Osteocyte (in vitro differentiated cells): ENCODE measurements at regions not wholly inside any gene's neighbourhood (a gene's known extent, or its start where the extent isn't known, plus 50 kb on each side); places are given as distances from the start of the nearest gene placed in this dataset.
A peak's percentile ranks its signal among the peaks of the same experiment; 100 is the strongest.

Experiments used
- DNase-seq: peaks from one replicate; pipeline ENCODE4 v3.0.0; 2021; ENCODE audit warnings: mixed read lengths; ENCODE audit not compliant: unreplicated experiment; ENCODE audit errors: extremely low spot score
- H3K27ac Mint-ChIP-seq: one replicate; pipeline ENCODE4 v1.8.0; 2021; ENCODE audit warnings: mild to moderate bottlenecking, mixed read lengths; ENCODE audit not compliant: unreplicated experiment
- H3K27me3 Mint-ChIP-seq: one replicate; pipeline ENCODE4 v1.8.0; 2021; ENCODE audit warnings: mixed read lengths; ENCODE audit not compliant: unreplicated experiment
- H3K36me3 Mint-ChIP-seq: one replicate; pipeline ENCODE4 v1.8.0; 2021; ENCODE audit warnings: mixed read lengths; ENCODE audit not compliant: unreplicated experiment
- H3K4me1 Mint-ChIP-seq: one replicate; pipeline ENCODE4 v1.8.0; 2021; ENCODE audit warnings: mixed read lengths; ENCODE audit not compliant: unreplicated experiment
- H3K4me3 Mint-ChIP-seq: one replicate; pipeline ENCODE4 v1.8.0; 2021; ENCODE audit warnings: mild to moderate bottlenecking, moderate library complexity, mixed read lengths; ENCODE audit not compliant: unreplicated experiment
- H3K9me3 Mint-ChIP-seq: one replicate; pipeline ENCODE4 v1.8.0; 2021; ENCODE audit warnings: mixed read lengths; ENCODE audit not compliant: unreplicated experiment
- TF ChIP-seq, protein P1 (sequence below): fragments of 200-600 bp; sonication (generic); IDR thresholded peaks from 2 replicates; pipeline ENCODE4 v1.5.0; 2021; ENCODE audit warnings: antibody characterized with exemption, mild to moderate bottlenecking, moderate library complexity

DNA sequence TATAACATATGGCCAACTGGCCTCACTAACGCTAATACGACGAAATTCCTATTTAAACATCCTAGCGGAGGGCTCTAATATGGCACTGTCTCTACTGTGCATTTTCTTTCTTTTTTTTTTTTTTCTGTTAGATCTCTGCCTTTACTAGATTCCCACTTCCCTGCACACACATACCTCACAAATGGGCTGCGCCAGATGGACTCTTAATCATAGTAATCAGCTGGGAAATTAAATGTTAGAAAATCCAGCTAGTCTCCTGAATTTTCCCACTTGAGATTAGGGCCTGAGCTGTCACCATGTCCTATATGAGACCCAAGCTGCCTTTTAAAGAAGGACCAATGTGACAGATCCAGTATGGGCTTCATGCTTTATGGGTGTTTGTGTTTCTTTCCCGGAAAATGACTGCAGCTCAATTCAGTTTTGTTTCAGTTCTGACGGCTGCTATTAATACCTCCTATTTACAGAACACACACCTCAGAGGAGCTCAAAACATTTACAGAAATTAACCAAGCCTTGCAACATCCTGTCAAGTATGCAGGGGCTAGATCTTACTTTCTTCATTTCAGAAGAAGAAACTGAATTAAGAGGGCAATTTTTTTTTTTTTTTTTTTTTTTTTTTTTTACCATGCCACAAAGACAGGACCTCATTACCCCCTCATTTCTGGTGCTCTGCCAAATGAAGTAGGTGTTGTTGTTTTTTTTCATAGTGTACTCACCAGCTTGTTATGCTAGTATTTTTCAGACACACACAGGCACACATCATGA lies 49.8 kb upstream of the BLID start:
- TF ChIP-seq, protein P1, sequence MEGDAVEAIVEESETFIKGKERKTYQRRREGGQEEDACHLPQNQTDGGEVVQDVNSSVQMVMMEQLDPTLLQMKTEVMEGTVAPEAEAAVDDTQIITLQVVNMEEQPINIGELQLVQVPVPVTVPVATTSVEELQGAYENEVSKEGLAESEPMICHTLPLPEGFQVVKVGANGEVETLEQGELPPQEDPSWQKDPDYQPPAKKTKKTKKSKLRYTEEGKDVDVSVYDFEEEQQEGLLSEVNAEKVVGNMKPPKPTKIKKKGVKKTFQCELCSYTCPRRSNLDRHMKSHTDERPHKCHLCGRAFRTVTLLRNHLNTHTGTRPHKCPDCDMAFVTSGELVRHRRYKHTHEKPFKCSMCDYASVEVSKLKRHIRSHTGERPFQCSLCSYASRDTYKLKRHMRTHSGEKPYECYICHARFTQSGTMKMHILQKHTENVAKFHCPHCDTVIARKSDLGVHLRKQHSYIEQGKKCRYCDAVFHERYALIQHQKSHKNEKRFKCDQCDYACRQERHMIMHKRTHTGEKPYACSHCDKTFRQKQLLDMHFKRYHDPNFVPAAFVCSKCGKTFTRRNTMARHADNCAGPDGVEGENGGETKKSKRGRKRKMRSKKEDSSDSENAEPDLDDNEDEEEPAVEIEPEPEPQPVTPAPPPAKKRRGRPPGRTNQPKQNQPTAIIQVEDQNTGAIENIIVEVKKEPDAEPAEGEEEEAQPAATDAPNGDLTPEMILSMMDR: no peak
- Mint-ChIP-seq H3K36me3 (peaks cover 2% of the 10 kb centered on the region), H3K27me3 (no peaks in the 10 kb centered on the region), H3K4me3 (no peak overlapping the region), H3K9me3 (no peaks in the 10 kb centered on the region), H3K27ac (peak overlapping the region; percentile 36), H3K4me1 (peaks cover 72% of the 10 kb centered on the region)
- DNase-seq: no peak
